ENCODE measurements at regions not wholly inside any gene's neighbourhood (a gene's known extent, or its start where the extent isn't known, plus 50 kb on each side); places are given as distances from the start of the nearest gene placed in this dataset.

DNA sequence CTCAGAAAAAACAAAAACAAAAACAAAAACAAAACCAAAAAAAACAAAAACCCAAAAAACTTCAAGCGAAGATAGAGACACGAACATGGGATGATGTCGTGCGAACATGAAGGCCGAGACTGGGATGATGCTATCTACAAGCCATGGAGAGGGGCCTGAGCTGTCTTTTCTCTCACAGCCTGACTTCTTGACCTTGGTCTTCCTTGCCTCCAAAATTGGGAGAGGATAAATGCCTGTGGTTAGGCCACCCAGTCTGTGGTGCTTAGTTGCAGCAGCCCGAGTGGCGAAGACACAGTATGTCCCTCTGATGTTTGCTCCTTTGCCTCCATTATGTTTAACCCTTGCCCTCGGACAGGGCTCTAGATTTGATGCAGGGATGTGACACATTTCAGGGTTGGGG is 130.4 kb upstream of the BASP1 start:
- TF ChIP-seq, protein P1, sequence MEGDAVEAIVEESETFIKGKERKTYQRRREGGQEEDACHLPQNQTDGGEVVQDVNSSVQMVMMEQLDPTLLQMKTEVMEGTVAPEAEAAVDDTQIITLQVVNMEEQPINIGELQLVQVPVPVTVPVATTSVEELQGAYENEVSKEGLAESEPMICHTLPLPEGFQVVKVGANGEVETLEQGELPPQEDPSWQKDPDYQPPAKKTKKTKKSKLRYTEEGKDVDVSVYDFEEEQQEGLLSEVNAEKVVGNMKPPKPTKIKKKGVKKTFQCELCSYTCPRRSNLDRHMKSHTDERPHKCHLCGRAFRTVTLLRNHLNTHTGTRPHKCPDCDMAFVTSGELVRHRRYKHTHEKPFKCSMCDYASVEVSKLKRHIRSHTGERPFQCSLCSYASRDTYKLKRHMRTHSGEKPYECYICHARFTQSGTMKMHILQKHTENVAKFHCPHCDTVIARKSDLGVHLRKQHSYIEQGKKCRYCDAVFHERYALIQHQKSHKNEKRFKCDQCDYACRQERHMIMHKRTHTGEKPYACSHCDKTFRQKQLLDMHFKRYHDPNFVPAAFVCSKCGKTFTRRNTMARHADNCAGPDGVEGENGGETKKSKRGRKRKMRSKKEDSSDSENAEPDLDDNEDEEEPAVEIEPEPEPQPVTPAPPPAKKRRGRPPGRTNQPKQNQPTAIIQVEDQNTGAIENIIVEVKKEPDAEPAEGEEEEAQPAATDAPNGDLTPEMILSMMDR (IDR thresholded peaks at IDR 0.05; ENCODE audit: insufficient read depth, low read length, poor library complexity, severe bottlenecking): no peak
- H3K36me3 ChIP-seq (ENCODE audit: control insufficient read depth, insufficient read depth, low read length): no peaks in the 10 kb centered on the region
- no peak overlapping the region for H3K4me3 ChIP-seq (ENCODE audit: low read depth, low read length)
- no peak for DNase-seq (ENCODE audit: low read depth)
- H3K27me3 ChIP-seq (ENCODE audit: control insufficient read depth, insufficient read depth, low read length): no peaks in the 10 kb centered on the region

DNA sequence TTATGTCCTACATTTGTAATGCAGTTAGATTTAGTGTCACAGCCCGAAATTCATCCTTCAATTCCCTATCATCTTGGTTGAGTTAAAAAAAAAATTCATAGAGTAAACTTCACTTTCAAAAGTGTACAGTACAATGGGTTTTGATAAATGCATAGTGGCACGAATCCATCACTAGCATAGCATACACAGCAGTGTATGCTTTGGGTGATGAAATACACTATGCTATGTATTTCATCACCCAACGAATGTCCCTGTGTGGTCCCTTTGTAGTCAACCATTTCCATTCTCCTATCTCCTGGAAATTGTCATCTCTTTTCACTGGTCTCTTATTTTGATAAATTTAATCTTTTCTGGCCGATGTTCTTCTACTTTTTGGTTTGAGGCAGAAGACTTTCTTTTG is 129.4 kb upstream of the BASP1 start:
- Histone ChIP-seq H3K36me3 (ENCODE audit: control insufficient read depth, insufficient read depth, low read length) (no peaks in the 10 kb centered on the region), H3K4me3 (ENCODE audit: low read depth, low read length) (no peak overlapping the region), H3K27me3 (ENCODE audit: control insufficient read depth, insufficient read depth, low read length) (no peaks in the 10 kb centered on the region)
- TF ChIP-seq, protein P1 (IDR thresholded peaks at IDR 0.05; ENCODE audit: insufficient read depth, low read length, poor library complexity, severe bottlenecking): no peak
- DNase-seq (ENCODE audit: low read depth): no peak

DNA sequence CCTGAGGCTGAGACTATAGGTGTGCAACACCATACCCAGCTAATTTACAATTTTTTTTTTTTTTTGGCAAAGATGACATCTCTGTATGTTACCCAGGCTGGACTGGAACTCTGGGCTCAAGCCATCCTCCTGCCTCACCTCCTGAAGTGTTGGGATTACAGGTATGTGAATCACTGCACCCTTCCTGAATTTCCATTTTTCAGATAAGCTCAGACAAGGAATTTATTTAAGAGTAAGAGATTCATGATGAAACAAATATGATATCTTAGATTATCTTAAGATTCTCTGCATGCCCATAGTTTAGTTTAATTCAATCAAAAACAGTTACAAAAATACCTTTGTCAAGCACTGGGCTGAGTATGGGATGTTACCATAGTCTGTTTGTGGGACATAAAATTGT is 128.4 kb upstream of the BASP1 start:
- no peak for DNase-seq (ENCODE audit: low read depth)
- TF ChIP-seq, protein P1 (IDR thresholded peaks at IDR 0.05; ENCODE audit: insufficient read depth, low read length, poor library complexity, severe bottlenecking): no peak
- no peak overlapping the region for H3K4me3 ChIP-seq (ENCODE audit: low read depth, low read length)
- no peaks in the 10 kb centered on the region for H3K27me3 ChIP-seq (ENCODE audit: control insufficient read depth, insufficient read depth, low read length)
- H3K36me3 ChIP-seq (ENCODE audit: control insufficient read depth, insufficient read depth, low read length): no peaks in the 10 kb centered on the region

DNA sequence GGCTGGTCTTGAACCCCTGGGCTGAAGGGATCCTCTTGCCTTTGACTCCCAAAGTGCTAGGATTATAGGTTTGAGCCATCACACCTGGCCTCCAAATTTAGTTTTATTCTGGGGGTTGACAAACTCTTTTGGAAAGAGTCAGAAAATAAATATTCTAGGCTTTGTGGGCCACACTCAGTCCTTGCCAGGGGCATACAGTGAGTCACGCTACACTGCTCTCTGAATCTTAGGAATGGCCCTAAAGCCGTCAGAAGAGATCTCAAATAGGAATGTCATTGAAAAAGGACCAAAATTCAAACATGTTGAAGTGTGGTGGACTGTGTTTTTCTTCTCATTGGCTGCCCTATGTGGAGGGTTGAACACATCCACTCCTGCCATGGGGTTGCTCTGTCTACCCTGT is 127.7 kb upstream of the BASP1 start:
- H3K27me3 ChIP-seq (ENCODE audit: control insufficient read depth, insufficient read depth, low read length): no peaks in the 10 kb centered on the region
- TF ChIP-seq, protein P1 (IDR thresholded peaks at IDR 0.05; ENCODE audit: insufficient read depth, low read length, poor library complexity, severe bottlenecking): no peak
- no peak for DNase-seq (ENCODE audit: low read depth)
- H3K4me3 ChIP-seq (ENCODE audit: low read depth, low read length): no peak overlapping the region
- H3K36me3 ChIP-seq (ENCODE audit: control insufficient read depth, insufficient read depth, low read length): no peaks in the 10 kb centered on the region

DNA sequence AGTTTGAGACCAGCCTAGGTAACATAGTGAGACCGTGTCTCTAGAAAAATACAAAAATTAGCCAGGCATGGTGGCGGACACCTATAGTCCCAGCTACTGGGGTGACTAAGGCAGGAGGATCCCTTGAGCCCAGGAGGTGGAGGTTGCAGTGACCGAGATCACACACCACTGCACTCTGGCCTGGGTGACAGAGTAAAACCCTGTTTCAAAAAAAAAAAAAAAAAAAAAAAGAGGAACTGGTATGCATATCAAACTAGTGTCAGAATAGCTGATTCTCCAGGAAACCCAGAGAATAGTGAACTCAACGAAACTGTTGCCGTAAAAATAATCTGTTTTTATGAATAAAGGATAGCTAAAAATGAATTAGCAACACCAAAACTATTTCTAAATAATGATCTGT is 126.6 kb upstream of the BASP1 start:
- no peak for DNase-seq (ENCODE audit: low read depth)
- Histone ChIP-seq H3K36me3 (ENCODE audit: control insufficient read depth, insufficient read depth, low read length) (no peaks in the 10 kb centered on the region), H3K4me3 (ENCODE audit: low read depth, low read length) (no peak overlapping the region), H3K27me3 (ENCODE audit: control insufficient read depth, insufficient read depth, low read length) (no peaks in the 10 kb centered on the region)
- TF ChIP-seq, protein P1 (IDR thresholded peaks at IDR 0.05; ENCODE audit: insufficient read depth, low read length, poor library complexity, severe bottlenecking): no peak

DNA sequence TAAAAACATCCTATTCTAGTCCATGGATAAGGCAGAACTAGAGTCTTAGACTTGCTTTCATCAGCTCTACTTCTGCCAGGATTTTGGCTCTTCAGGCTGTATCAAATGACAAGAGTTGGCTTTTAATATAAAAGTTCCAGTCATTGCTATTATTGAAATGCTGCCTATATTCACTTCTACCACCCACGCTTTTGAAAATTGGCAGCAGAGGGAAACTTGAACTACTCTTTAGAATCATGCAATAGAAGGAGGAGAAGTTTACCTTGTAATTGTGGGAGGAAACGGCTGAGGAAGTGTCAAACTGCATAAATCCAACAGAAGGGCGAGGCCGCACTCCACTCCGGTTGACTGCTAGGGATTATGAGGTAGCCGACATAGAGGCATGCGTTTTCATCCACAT is 122.6 kb upstream of the BASP1 start:
- H3K4me3 ChIP-seq (ENCODE audit: low read depth, low read length): no peak overlapping the region
- TF ChIP-seq, protein P1 (IDR thresholded peaks at IDR 0.05; ENCODE audit: insufficient read depth, low read length, poor library complexity, severe bottlenecking): no peak
- H3K27me3 ChIP-seq (ENCODE audit: control insufficient read depth, insufficient read depth, low read length): no peaks in the 10 kb centered on the region
- H3K36me3 ChIP-seq (ENCODE audit: control insufficient read depth, insufficient read depth, low read length): no peaks in the 10 kb centered on the region
- DNase-seq (ENCODE audit: low read depth): no peak

Data from kidney epithelial cell (primary cell).